ENCODE measurements at regions not wholly inside any gene's neighbourhood (a gene's known extent, or its start where the extent isn't known, plus 50 kb on each side); places are given as distances from the start of the nearest gene placed in this dataset.

- TF ChIP-seq CEBPB (IDR thresholded peaks at IDR 0.05; ENCODE audit: borderline replicate concordance in 1 of 2, low read depth in 2 of 2, low read length in 2 of 2) = no peak
- TF ChIP-seq RFX5 (IDR thresholded peaks at IDR 0.05; ENCODE audit: low read depth, low read length) = no peak
Observed at GRCh38 chr12:18897823-18898222, 159.9 kb downstream of the CAPZA3 start.

All from GM12878 (cell line).